ENCODE measurements at regions not wholly inside any gene's neighbourhood (a gene's known extent, or its start where the extent isn't known, plus 50 kb on each side); places are given as distances from the start of the nearest gene placed in this dataset.

DNA sequence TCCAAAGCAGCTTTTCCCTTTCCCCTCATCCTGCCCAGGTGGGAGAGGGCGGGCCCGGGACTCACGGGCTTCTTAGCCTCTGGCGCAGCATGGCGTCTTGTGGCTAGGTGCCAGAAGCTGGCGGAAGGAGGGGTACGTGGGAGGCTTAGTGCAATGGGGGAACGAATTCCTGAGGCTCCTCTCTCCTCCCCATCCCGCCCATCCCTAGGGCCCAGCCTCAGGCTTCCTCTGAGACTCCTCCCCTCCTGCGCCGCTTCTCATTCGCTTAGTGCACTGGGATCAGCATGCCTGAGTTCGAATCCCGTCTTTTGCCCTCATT is 297.8 kb downstream of the ZNF536 start:
- no peak for DNase-seq
- H3K4me1 ChIP-seq: peaks cover 0 to 21% (median 7%) of the 10 kb centered on the region in 9 donors
- no peaks in the 10 kb centered on the region for H3K9me3 ChIP-seq
- no peak for ATAC-seq
- H3K27ac ChIP-seq: no peak overlapping the region
- H3K27me3 ChIP-seq: peaks cover 0 to 48% (median 23%) of the 10 kb centered on the region in 7 donors
- 67% methylated on average over 14 of the region's 14 CpGs for WGBS, 2 donors
- no peak overlapping the region for H3K4me3 ChIP-seq
- intact Hi-C loops (cut with DNase I): no loop called here
- TF ChIP-seq, protein P1, sequence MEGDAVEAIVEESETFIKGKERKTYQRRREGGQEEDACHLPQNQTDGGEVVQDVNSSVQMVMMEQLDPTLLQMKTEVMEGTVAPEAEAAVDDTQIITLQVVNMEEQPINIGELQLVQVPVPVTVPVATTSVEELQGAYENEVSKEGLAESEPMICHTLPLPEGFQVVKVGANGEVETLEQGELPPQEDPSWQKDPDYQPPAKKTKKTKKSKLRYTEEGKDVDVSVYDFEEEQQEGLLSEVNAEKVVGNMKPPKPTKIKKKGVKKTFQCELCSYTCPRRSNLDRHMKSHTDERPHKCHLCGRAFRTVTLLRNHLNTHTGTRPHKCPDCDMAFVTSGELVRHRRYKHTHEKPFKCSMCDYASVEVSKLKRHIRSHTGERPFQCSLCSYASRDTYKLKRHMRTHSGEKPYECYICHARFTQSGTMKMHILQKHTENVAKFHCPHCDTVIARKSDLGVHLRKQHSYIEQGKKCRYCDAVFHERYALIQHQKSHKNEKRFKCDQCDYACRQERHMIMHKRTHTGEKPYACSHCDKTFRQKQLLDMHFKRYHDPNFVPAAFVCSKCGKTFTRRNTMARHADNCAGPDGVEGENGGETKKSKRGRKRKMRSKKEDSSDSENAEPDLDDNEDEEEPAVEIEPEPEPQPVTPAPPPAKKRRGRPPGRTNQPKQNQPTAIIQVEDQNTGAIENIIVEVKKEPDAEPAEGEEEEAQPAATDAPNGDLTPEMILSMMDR (IDR thresholded peaks at IDR 0.05): no peak
- H3K36me3 ChIP-seq: no peaks in the 10 kb centered on the region

GRCh38 chr19:30669329-30670010 is 297.3 kb downstream of the ZNF536 start:
- 22 to 25% methylated on average over 25 of the region's 25 CpGs for whole genome bisulfite sequencing, 2 donors
- Histone ChIP-seq H3K4me3 (no peak overlapping the region), H3K27ac (no peak overlapping the region), H3K27me3 (peaks cover 0 to 48% (median 22%) of the 10 kb centered on the region in 7 donors), H3K4me1 (peaks cover 0 to 26% (median 9%) of the 10 kb centered on the region in 9 donors), H3K36me3 (no peaks in the 10 kb centered on the region), H3K9me3 (no peaks in the 10 kb centered on the region)
- intact Hi-C loops (cut with DNase I): loop anchor here in 5 of 10 donors (5.0 kb wide), 2 partner anchors 1553 to 1558 kb away; no protein-coding TSS in a partner anchor
- DNase-seq: peak; percentile 56 to 76
- TF ChIP-seq, protein P1 (IDR thresholded peaks at IDR 0.05): peak; percentile 73 to 86 (median 82)
- ATAC-seq: peak in 6 of 8 donors; percentile 3 to 51 (median 27)

- no peaks in the 10 kb centered on the region for H3K36me3 ChIP-seq
- no peaks in the 10 kb centered on the region for H3K9me3 ChIP-seq
- peaks cover 0 to 48% (median 22%) of the 10 kb centered on the region in 7 donors for H3K27me3 ChIP-seq
- H3K4me3 ChIP-seq: no peak overlapping the region
- intact Hi-C loops (cut with DNase I): loop anchor here in 5 of 10 donors (5.0 kb wide), 2 partner anchors 1554 to 1559 kb away; no protein-coding TSS in a partner anchor
- H3K27ac ChIP-seq: no peak overlapping the region
- 54 to 66% methylated on average over 16 of the region's 16 CpGs for WGBS, 2 donors
- DNase-seq: no peak
- H3K4me1 ChIP-seq: peaks cover 0 to 35% (median 10%) of the 10 kb centered on the region in 9 donors
- ATAC-seq: no peak
- TF ChIP-seq, protein P1 (IDR thresholded peaks at IDR 0.05): no peak
These were observed 296.5 kb downstream of the ZNF536 start for GRCh38 chr19:30668521-30669155.

GRCh38 chr19:30667746-30668145 is 295.6 kb downstream of the ZNF536 start:
- Histone ChIP-seq H3K4me3 (no peak overlapping the region), H3K9me3 (no peaks in the 10 kb centered on the region), H3K4me1 (peaks cover 0 to 40% (median 15%) of the 10 kb centered on the region in 9 donors), H3K36me3 (no peaks in the 10 kb centered on the region), H3K27me3 (peaks cover 0 to 40% (median 22%) of the 10 kb centered on the region in 7 donors), H3K27ac (no peak overlapping the region)
- intact Hi-C loops (cut with DNase I): loop anchor here in 5 of 10 donors (5.0 kb wide), 2 partner anchors 1555 to 1560 kb away; no protein-coding TSS in a partner anchor
- no peak for ATAC-seq
- DNase-seq: no peak
- WGBS, 2 donors: 72 to 77% methylated on average over 3 of the region's 3 CpGs
- TF ChIP-seq, protein P1 (IDR thresholded peaks at IDR 0.05): no peak
